Activated CD4-positive, alpha-beta memory T cell treated with anti-CD3 and anti-CD28 coated beads, Interleukin-2, amount 10 ng/mL, durations not matched to agents 7 days and 5 days (primary cell): ENCODE measurements at regions not wholly inside any gene's neighbourhood (a gene's known extent, or its start where the extent isn't known, plus 50 kb on each side); places are given as distances from the start of the nearest gene placed in this dataset.
A peak's percentile ranks its signal among the peaks of the same experiment; 100 is the strongest.

Source experiments
- CTCF ChIA-PET: fragments of 350-600 bp; sonication (Branson Sonifier 250); formaldehyde crosslinking; loops from one replicate; lab custom pipeline; 2021; ENCODE audit warnings: antibody characterized with exemption, inconsistent platforms; lab: Charles Lee
- POLR2A ChIA-PET: fragments of 350-600 bp; sonication (Branson Sonifier 250); formaldehyde crosslinking; loops from one replicate; lab custom pipeline; 2021; ENCODE audit warnings: antibody characterized with exemption; lab: Charles Lee
- DNase-seq: peaks from one replicate; pipeline ENCODE4 v3.0.0-alpha.2; 2020
- H3K27ac Mint-ChIP-seq: one replicate; pipeline ENCODE4 v1.8.0; 2021; ENCODE audit warnings: mild to moderate bottlenecking, mixed read lengths
- H3K27me3 Mint-ChIP-seq: one replicate; pipeline ENCODE4 v1.8.0; 2021; ENCODE audit warnings: mixed read lengths
- H3K36me3 Mint-ChIP-seq: one replicate; pipeline ENCODE4 v1.8.0; 2021; ENCODE audit warnings: low read depth, mixed read lengths
- H3K4me1 Mint-ChIP-seq: one replicate; pipeline ENCODE4 v1.8.0; 2021; ENCODE audit warnings: mixed read lengths
- H3K4me3 Mint-ChIP-seq: one replicate; pipeline ENCODE4 v1.8.0; 2021; ENCODE audit warnings: mild to moderate bottlenecking, mixed read lengths
- H3K9me3 Mint-ChIP-seq: one replicate; pipeline ENCODE4 v1.8.0; 2021; ENCODE audit warnings: mixed read lengths

DNA sequence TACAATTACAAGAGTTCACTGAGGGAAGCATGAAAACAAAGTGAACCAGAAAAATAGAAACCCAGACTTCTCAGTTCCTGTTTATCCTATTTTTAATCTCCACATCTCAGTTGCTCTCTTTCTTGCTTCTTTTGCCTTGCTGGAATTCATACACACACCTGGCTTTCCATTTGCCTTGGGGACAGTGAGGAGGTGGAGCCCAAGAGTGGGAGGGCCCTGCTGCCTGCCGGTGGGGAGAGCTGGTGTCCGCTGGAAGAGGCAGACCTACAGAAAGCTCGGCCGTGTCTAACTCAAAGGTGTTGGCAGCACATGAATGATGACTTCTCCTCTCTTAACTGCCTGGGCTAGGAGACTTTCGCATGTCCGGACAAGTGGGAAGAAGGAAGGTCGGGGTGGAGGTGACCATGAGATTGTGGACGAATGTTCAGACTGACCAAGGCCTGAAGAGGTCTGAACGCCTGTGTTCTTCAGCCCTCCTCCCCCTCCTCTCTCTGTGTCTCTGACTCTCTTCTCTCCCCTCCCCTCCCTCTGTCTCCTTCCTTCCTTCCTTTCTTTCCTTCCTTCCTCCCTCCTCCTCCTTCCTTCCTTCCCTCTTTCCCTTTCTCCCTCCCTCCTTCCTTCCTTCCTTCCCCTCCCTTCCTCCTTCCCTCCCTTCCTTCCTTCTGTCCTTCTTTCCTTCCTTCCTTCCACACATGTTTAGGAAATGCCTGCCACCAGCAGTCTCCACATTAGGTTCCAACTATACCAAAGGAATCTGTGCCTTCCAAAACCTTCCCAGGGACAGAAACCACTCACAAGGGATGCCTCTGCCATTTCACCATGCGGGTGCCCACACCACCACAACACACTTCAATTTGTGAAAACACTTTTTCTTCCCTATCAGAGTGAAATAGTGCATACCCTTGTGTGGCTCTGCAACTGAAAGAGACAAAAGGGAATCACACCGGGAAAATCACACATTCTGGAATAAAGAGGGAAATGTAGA, 157.3 kb upstream of the RUNX1 start:
- H3K27ac Mint-ChIP-seq = no peak overlapping the region
- H3K27me3 Mint-ChIP-seq = peaks cover 5% of the 10 kb centered on the region
- ChIA-PET POLR2A (interaction anchor here (0.6 kb wide), 1 partner anchor 26 kb away, joined by 3 read pairs; no protein-coding TSS in a partner anchor), CTCF (interaction anchor here (1.1 kb wide), 1 partner anchor 156 kb away, joined by 3 read pairs; no protein-coding TSS in a partner anchor)
- no peak for DNase-seq
- H3K9me3 Mint-ChIP-seq = peaks cover 3% of the 10 kb centered on the region
- H3K4me1 Mint-ChIP-seq = peaks cover 18% of the 10 kb centered on the region
- no peak overlapping the region for H3K4me3 Mint-ChIP-seq
- no peaks in the 10 kb centered on the region for H3K36me3 Mint-ChIP-seq

DNA sequence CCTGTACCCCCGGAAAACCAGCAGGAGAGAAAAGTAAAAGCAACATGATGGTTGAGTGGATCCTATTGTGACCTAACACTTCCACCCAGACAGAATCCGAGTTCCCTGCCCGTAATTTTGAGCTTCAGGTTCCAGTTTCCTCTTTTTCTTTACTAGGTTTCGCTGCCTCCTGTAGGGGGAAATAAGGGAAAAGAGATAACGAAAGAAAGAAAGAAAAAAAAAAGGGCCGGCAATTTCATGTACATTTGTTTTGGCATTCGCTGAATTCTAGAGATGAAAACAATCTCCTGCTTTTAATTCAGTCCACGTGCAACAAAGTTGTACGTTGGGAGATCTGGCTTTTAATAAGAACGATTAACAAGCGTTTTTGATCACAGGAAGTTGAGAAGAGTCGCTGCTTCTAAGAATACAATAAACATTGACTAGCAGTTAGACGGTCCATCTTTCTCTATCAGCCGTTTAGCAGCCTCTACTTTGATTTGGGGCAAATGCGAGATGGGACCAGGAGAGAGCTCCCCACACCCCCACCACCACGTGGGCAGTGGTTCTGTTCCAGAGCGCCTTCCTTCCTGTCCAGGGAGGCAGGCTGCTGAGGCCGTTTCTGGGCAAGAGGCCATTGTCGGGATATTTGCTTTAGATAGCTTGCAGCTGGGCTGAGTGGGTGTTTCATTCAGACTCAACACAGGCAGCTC, 155.9 kb upstream of the RUNX1 start:
- Mint-ChIP-seq H3K27me3 (peaks cover 5% of the 10 kb centered on the region), H3K4me1 (peaks cover 18% of the 10 kb centered on the region), H3K27ac (no peak overlapping the region), H3K4me3 (peak overlapping the region; percentile 60), H3K36me3 (no peaks in the 10 kb centered on the region), H3K9me3 (no peaks in the 10 kb centered on the region)
- DNase-seq = no peak
- ChIA-PET POLR2A (interaction anchor here (0.8 kb wide), 1 partner anchor 273 kb away, joined by 3 read pairs; no protein-coding TSS in a partner anchor), CTCF (interaction anchor here (1.1 kb wide), 1 partner anchor 155 kb away, joined by 3 read pairs; no protein-coding TSS in a partner anchor)

DNA sequence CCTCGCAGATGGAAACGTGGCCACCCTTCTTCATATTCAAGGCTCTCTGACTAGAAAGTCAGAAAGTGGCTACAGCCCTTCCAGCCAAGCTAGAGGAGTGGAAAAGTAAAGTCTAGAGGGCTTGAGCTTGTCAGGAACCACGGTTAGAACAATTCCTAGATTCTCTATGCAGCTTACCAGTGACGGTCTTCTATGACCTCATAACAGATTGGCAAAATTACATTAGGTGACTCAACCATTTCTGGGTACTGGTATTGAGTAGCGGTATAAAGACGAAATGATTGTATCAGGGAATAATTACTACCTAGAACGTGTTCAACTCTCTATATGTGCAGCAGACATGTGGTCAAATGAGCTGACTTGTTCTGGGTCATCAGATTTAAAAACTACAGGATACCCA, 155.0 kb upstream of the RUNX1 start:
- no peaks in the 10 kb centered on the region for H3K36me3 Mint-ChIP-seq
- peaks cover 5% of the 10 kb centered on the region for H3K27me3 Mint-ChIP-seq
- H3K9me3 Mint-ChIP-seq = no peaks in the 10 kb centered on the region
- H3K4me1 Mint-ChIP-seq = peaks cover 18% of the 10 kb centered on the region
- POLR2A ChIA-PET = no interaction called here
- CTCF ChIA-PET = no interaction called here
- no peak overlapping the region for H3K4me3 Mint-ChIP-seq
- H3K27ac Mint-ChIP-seq = no peak overlapping the region
- no peak for DNase-seq

GRCh38 chr21:35203093-35203977, 154.2 kb upstream of the RUNX1 start:
- POLR2A ChIA-PET = no interaction called here
- no peak for DNase-seq
- CTCF ChIA-PET = no interaction called here
- H3K9me3 Mint-ChIP-seq = no peaks in the 10 kb centered on the region
- peaks cover 5% of the 10 kb centered on the region for H3K27me3 Mint-ChIP-seq
- no peaks in the 10 kb centered on the region for H3K36me3 Mint-ChIP-seq
- H3K4me1 Mint-ChIP-seq = peaks cover 18% of the 10 kb centered on the region
- no peak overlapping the region for H3K27ac Mint-ChIP-seq
- no peak overlapping the region for H3K4me3 Mint-ChIP-seq

DNA sequence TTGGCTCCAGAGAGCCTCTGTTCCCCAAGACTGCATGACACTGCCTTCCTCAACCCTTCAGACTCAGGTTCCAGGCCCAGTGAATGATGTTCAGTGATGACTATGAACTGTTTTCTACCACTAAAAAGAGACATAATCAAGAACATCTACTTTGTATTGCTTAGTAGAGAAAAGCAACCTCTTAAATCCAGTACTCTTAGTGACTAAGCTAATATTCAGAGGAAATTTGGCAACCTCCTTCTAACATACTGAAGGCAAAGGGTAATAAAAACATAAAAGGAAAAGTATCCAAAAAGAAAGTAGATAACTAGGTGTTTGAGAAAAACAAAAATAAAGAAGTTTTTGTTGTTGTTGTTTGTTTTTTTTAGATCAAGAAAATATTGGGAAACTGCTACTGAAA, 153.3 kb upstream of the RUNX1 start:
- Mint-ChIP-seq H3K9me3 (no peaks in the 10 kb centered on the region), H3K4me1 (peaks cover 18% of the 10 kb centered on the region), H3K4me3 (no peak overlapping the region), H3K27me3 (peaks cover 5% of the 10 kb centered on the region), H3K27ac (no peak overlapping the region), H3K36me3 (no peaks in the 10 kb centered on the region)
- ChIA-PET POLR2A (no interaction called here), CTCF (no interaction called here)
- no peak for DNase-seq

GRCh38 chr21:35201799-35202198, 152.7 kb upstream of the RUNX1 start:
- ChIA-PET POLR2A (no interaction called here), CTCF (no interaction called here)
- Mint-ChIP-seq H3K27ac (no peak overlapping the region), H3K4me3 (no peak overlapping the region), H3K9me3 (no peaks in the 10 kb centered on the region), H3K4me1 (peaks cover 18% of the 10 kb centered on the region), H3K27me3 (peaks cover 4% of the 10 kb centered on the region), H3K36me3 (no peaks in the 10 kb centered on the region)
- no peak for DNase-seq

DNA sequence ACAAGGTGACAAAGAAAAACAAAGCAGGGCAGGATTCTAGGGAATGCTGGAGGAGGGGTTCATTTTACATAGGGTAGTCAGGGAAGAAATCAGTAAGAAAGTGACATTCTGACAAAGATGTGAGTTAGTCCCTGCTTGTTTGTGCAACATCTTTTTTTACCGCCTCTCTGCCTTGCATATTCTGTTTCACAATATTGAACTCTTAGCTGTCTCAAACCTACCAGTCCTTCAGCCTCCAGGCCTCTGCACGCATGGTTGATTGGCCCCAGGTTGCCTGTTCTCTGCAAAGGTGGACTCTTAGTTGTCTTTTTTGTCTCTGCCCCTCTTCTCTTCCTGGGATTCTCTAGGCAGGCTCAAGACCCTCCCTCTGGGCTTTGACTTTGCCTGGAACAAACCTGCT, 152.2 kb upstream of the RUNX1 start:
- H3K27ac Mint-ChIP-seq = no peak overlapping the region
- POLR2A ChIA-PET = no interaction called here
- H3K4me1 Mint-ChIP-seq = peaks cover 18% of the 10 kb centered on the region
- no peaks in the 10 kb centered on the region for H3K36me3 Mint-ChIP-seq
- CTCF ChIA-PET = no interaction called here
- H3K4me3 Mint-ChIP-seq = no peak overlapping the region
- H3K27me3 Mint-ChIP-seq = peaks cover 2% of the 10 kb centered on the region
- H3K9me3 Mint-ChIP-seq = no peaks in the 10 kb centered on the region
- no peak for DNase-seq

GRCh38 chr21:35199733-35200015, 150.6 kb upstream of the RUNX1 start:
- H3K9me3 Mint-ChIP-seq = no peaks in the 10 kb centered on the region
- no peak overlapping the region for H3K27ac Mint-ChIP-seq
- DNase-seq = no peak
- no peak overlapping the region for H3K4me3 Mint-ChIP-seq
- H3K36me3 Mint-ChIP-seq = no peaks in the 10 kb centered on the region
- CTCF ChIA-PET = interaction anchor here (0.5 kb wide), 1 partner anchor 60 kb away, joined by 3 read pairs; no protein-coding TSS in a partner anchor
- peaks cover 2% of the 10 kb centered on the region for H3K4me1 Mint-ChIP-seq
- peaks cover 7% of the 10 kb centered on the region for H3K27me3 Mint-ChIP-seq
- POLR2A ChIA-PET = no interaction called here

- POLR2A ChIA-PET = no interaction called here
- Mint-ChIP-seq H3K4me3 (no peak overlapping the region), H3K36me3 (no peaks in the 10 kb centered on the region), H3K27me3 (peaks cover 8% of the 10 kb centered on the region), H3K4me1 (no peaks in the 10 kb centered on the region), H3K27ac (no peak overlapping the region), H3K9me3 (no peaks in the 10 kb centered on the region)
- CTCF ChIA-PET = interaction anchor here (0.5 kb wide), 1 partner anchor 59 kb away, joined by 3 read pairs; no protein-coding TSS in a partner anchor
- DNase-seq = no peak
Measured at GRCh38 chr21:35198982-35199732, 150.1 kb upstream of the RUNX1 start.

DNA sequence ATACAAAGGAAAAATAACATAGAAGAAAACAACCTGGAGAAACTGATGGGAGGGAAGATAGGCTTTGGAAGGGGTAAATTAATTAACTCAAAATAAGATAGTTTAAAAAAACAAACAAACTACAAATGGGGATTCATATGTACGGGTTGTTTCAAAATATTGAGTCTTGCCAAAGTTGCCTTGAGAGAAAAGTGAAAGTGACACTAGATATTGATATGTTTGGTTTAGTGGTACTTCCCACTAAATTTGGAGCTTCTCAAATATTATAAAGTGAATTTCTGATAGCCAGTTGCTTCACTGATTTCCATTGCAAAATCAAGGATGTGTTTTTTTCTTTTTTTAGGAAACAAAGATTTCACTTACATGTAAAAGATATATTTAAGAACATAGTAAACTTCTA, 149.5 kb upstream of the RUNX1 start:
- Mint-ChIP-seq H3K36me3 (peaks cover 2% of the 10 kb centered on the region), H3K9me3 (no peaks in the 10 kb centered on the region), H3K27ac (no peak overlapping the region), H3K4me1 (no peaks in the 10 kb centered on the region), H3K27me3 (peaks cover 11% of the 10 kb centered on the region), H3K4me3 (no peak overlapping the region)
- POLR2A ChIA-PET = no interaction called here
- DNase-seq = no peak
- CTCF ChIA-PET = no interaction called here

GRCh38 chr21:35197992-35198431, 148.9 kb upstream of the RUNX1 start:
- POLR2A ChIA-PET = no interaction called here
- no peak overlapping the region for H3K27ac Mint-ChIP-seq
- no peak overlapping the region for H3K4me3 Mint-ChIP-seq
- peaks cover 13% of the 10 kb centered on the region for H3K27me3 Mint-ChIP-seq
- no peaks in the 10 kb centered on the region for H3K9me3 Mint-ChIP-seq
- CTCF ChIA-PET = no interaction called here
- DNase-seq = no peak
- H3K4me1 Mint-ChIP-seq = no peaks in the 10 kb centered on the region
- peaks cover 2% of the 10 kb centered on the region for H3K36me3 Mint-ChIP-seq

GRCh38 chr21:35197191-35197590, 148.1 kb upstream of the RUNX1 start:
- DNase-seq = no peak
- H3K4me3 Mint-ChIP-seq = no peak overlapping the region
- CTCF ChIA-PET = no interaction called here
- no peaks in the 10 kb centered on the region for H3K9me3 Mint-ChIP-seq
- H3K27me3 Mint-ChIP-seq = peaks cover 14% of the 10 kb centered on the region
- POLR2A ChIA-PET = no interaction called here
- H3K36me3 Mint-ChIP-seq = peaks cover 2% of the 10 kb centered on the region
- no peaks in the 10 kb centered on the region for H3K4me1 Mint-ChIP-seq
- no peak overlapping the region for H3K27ac Mint-ChIP-seq
